Cardiac septum (tissue), 1 donor: ENCODE measurements at regions not wholly inside any gene's neighbourhood (a gene's known extent, or its start where the extent isn't known, plus 50 kb on each side); places are given as distances from the start of the nearest gene placed in this dataset.

Experiments used
- DNase-seq: peaks from one replicate; pipeline ENCODE4 v3.0.0-alpha.2; 2020; ENCODE audit warnings: low spot score
- intact Hi-C: fragments of 100-400 bp; cut with DNase I; formaldehyde crosslinking; loops from one replicate; pipeline ENCODE4 v1.14.0; 2022
- donor health status: DM: no; HTN: no; CAD: no.

GRCh38 chr6:169165561-169166300 lies 87.9 kb downstream of the THBS2 start:
- DNase-seq, result no peak
- intact Hi-C loops, result loop anchor here (10.0 kb wide), 1 partner anchor 201 kb away; no protein-coding TSS in a partner anchor

GRCh38 chr6:169164986-169165385 lies 88.7 kb downstream of the THBS2 start:
- DNase-seq, result no peak
- intact Hi-C loops, result loop anchor here (10.0 kb wide), 1 partner anchor 200 kb away; no protein-coding TSS in a partner anchor

- DNase-seq, result no peak
- intact Hi-C loops, result loop anchor here (10.0 kb wide), 1 partner anchor 200 kb away; no protein-coding TSS in a partner anchor
Observed at GRCh38 chr6:169164451-169164850, 89.2 kb downstream of the THBS2 start.

GRCh38 chr6:169163411-169163901 lies 90.2 kb downstream of the THBS2 start:
- intact Hi-C loops, result loop anchor here (10.0 kb wide), 1 partner anchor 199 kb away; no protein-coding TSS in a partner anchor
- DNase-seq, result no peak

GRCh38 chr6:169162752-169163407 lies 90.8 kb downstream of the THBS2 start:
- no peak for DNase-seq

GRCh38 chr6:169162249-169162648 lies 91.4 kb downstream of the THBS2 start:
- peak; percentile 46 for DNase-seq
- intact Hi-C loops, result loop anchor here (10.0 kb wide), 1 partner anchor 197 kb away; no protein-coding TSS in a partner anchor

More at GRCh38 chr6:169162752-169163407, 90.8 kb downstream of the THBS2 start:
- intact Hi-C loops, result loop anchor here (10.0 kb wide), 1 partner anchor 198 kb away; no protein-coding TSS in a partner anchor

- intact Hi-C loops, result loop anchor here (10.0 kb wide), 1 partner anchor 197 kb away; no protein-coding TSS in a partner anchor
- DNase-seq, result peak; percentile 66
Observed at GRCh38 chr6:169161572-169162167, 92.0 kb downstream of the THBS2 start.

- intact Hi-C loops, result loop anchor here (10.0 kb wide), 1 partner anchor 196 kb away; no protein-coding TSS in a partner anchor
- peak; percentile 58 for DNase-seq
Observed at GRCh38 chr6:169160855-169161560, 92.6 kb downstream of the THBS2 start.

- no peak for DNase-seq
- intact Hi-C loops, result loop anchor here (10.0 kb wide), 1 partner anchor 195 kb away; no protein-coding TSS in a partner anchor
Observed at GRCh38 chr6:169160091-169160854, 93.4 kb downstream of the THBS2 start.

GRCh38 chr6:169159331-169159730 lies 94.3 kb downstream of the THBS2 start:
- no peak for DNase-seq
- intact Hi-C loops, result no loop called here

- DNase-seq, result no peak
- intact Hi-C loops, result no loop called here
Observed at GRCh38 chr6:169158691-169159090, 95.0 kb downstream of the THBS2 start.

- DNase-seq, result no peak
- intact Hi-C loops, result no loop called here
Observed at GRCh38 chr6:169158174-169158573, 95.5 kb downstream of the THBS2 start.

GRCh38 chr6:169157197-169158148 lies 96.2 kb downstream of the THBS2 start:
- intact Hi-C loops, result no loop called here
- no peak for DNase-seq

- intact Hi-C loops, result no loop called here
- no peak for DNase-seq
Observed at GRCh38 chr6:169156793-169157147, 96.9 kb downstream of the THBS2 start.

GRCh38 chr6:169156108-169156792 lies 97.4 kb downstream of the THBS2 start:
- no peak for DNase-seq
- intact Hi-C loops, result no loop called here

GRCh38 chr6:169155481-169155880 lies 98.2 kb downstream of the THBS2 start:
- DNase-seq, result no peak
- intact Hi-C loops, result no loop called here

GRCh38 chr6:169153401-169153800 lies 100.2 kb downstream of the THBS2 start:
- intact Hi-C loops, result no loop called here
- no peak for DNase-seq
